ENCODE measurements at regions not wholly inside any gene's neighbourhood (a gene's known extent, or its start where the extent isn't known, plus 50 kb on each side); places are given as distances from the start of the nearest gene placed in this dataset.

DNA sequence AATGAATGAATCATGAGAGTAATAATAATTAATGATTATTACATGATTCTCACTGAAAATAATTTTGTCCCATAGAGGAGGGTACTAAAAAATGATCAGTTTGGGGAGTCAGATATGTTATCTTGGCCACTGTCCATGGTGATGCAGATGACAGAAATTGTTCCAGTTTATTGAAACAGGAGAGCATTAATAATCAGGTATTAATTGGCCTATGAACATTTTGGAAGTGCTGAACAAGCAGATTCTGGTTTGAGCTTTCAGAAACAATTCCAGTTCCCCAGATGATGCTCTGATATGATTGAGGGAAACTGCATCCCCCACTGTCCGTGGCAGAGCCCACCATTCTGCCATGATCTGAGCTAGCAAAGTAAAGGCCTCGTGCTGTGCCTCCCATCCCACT lies 345.2 kb downstream of the ZSWIM6 start:
- TF ChIP-seq POLR2AphosphoS5 (IDR thresholded peaks at IDR 0.05) (no peak), POLR2A (IDR thresholded peaks at IDR 0.05) (no peak), EP300 (IDR thresholded peaks at IDR 0.05) (no peak)
- TF ChIP-seq, protein P1, sequence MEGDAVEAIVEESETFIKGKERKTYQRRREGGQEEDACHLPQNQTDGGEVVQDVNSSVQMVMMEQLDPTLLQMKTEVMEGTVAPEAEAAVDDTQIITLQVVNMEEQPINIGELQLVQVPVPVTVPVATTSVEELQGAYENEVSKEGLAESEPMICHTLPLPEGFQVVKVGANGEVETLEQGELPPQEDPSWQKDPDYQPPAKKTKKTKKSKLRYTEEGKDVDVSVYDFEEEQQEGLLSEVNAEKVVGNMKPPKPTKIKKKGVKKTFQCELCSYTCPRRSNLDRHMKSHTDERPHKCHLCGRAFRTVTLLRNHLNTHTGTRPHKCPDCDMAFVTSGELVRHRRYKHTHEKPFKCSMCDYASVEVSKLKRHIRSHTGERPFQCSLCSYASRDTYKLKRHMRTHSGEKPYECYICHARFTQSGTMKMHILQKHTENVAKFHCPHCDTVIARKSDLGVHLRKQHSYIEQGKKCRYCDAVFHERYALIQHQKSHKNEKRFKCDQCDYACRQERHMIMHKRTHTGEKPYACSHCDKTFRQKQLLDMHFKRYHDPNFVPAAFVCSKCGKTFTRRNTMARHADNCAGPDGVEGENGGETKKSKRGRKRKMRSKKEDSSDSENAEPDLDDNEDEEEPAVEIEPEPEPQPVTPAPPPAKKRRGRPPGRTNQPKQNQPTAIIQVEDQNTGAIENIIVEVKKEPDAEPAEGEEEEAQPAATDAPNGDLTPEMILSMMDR (IDR thresholded peaks at IDR 0.05) = no peak

Data from sigmoid colon (tissue), 4 donors.